ENCODE measurements at regions not wholly inside any gene's neighbourhood (a gene's known extent, or its start where the extent isn't known, plus 50 kb on each side); places are given as distances from the start of the nearest gene placed in this dataset.

GRCh38 chr5:123285122-123286023, 137.8 kb downstream of the CEP120 start:
- TF ChIP-seq CTCF (IDR thresholded peaks at IDR 0.05; ENCODE audit: insufficient read depth, low read length) (no peak), POLR2AphosphoS5 (IDR thresholded peaks at IDR 0.05; ENCODE audit: low read depth) (no peak)

Data from HL-60 (cell line).